Loucy (cell line): ENCODE measurements at regions not wholly inside any gene's neighbourhood (a gene's known extent, or its start where the extent isn't known, plus 50 kb on each side); places are given as distances from the start of the nearest gene placed in this dataset.

ENCODE experiments used
- EZH2phosphoT487 ChIP-seq: fragments of 200-600 bp; IDR thresholded peaks from 2 replicates; pipeline ENCODE4 v1.6.1; 2018; ENCODE audit warnings: antibody characterized with exemption, mild to moderate bottlenecking, moderate library complexity, borderline replicate concordance
- TF ChIP-seq, protein P1 (sequence below): fragments of 200-600 bp; sonication (generic); conservative IDR thresholded peaks from 2 replicates; pipeline ENCODE4 v1.5.1; 2014; ENCODE audit warnings: mild to moderate bottlenecking, antibody characterized with exemption, low read length

DNA sequence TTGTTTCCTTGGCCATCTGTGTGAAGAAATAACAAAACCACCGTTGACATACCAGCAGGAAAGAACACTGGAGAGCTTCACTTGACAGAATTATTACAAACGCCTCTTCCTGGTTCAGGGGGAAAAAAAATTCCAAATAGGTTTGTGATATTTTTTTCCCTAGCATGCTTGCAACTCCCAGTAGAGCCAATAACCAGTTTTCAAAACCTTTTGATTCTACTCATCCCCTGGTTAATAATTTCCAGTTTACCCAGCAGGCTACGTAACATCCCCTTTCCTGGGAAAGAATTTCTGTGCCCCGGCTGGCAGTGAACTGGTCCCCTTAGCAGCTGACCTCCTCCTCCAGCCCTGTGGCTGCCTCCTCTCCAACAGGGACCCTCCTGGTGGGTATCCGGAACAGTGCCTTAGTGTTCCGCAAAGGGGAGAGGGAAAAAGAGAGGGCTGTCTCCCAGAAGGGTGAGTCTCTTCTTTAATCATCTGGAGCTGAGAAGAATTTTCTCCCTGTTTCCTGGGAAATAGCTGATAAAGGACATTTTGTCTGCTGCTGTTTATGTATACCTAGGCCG lies 72.8 kb upstream of the BOD1 start:
- TF ChIP-seq, protein P1, sequence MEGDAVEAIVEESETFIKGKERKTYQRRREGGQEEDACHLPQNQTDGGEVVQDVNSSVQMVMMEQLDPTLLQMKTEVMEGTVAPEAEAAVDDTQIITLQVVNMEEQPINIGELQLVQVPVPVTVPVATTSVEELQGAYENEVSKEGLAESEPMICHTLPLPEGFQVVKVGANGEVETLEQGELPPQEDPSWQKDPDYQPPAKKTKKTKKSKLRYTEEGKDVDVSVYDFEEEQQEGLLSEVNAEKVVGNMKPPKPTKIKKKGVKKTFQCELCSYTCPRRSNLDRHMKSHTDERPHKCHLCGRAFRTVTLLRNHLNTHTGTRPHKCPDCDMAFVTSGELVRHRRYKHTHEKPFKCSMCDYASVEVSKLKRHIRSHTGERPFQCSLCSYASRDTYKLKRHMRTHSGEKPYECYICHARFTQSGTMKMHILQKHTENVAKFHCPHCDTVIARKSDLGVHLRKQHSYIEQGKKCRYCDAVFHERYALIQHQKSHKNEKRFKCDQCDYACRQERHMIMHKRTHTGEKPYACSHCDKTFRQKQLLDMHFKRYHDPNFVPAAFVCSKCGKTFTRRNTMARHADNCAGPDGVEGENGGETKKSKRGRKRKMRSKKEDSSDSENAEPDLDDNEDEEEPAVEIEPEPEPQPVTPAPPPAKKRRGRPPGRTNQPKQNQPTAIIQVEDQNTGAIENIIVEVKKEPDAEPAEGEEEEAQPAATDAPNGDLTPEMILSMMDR, result no peak
- no peak for TF ChIP-seq EZH2phosphoT487
